SK-N-SH (cell line): ENCODE measurements at regions not wholly inside any gene's neighbourhood (a gene's known extent, or its start where the extent isn't known, plus 50 kb on each side); places are given as distances from the start of the nearest gene placed in this dataset.

Experiments
- CTCF ChIA-PET: fragments of 300-600, 350-600 bp; formaldehyde crosslinking; extraction: SDS; loops from one replicate; lab custom pipeline; 2021; lab: Yijun Ruan, JAX
- POLR2A ChIA-PET: fragments of 350-600 bp; sonication (Branson Sonifier 250); formaldehyde crosslinking; extraction: SDS; loops from one replicate; lab custom pipeline; 2020; ENCODE audit warnings: antibody characterized with exemption, inconsistent platforms; lab: Yijun Ruan, JAX
- DNase-seq: peaks from one replicate; pipeline ENCODE4 v3.0.0; 2012
- H2AFZ ChIP-seq: fragments of 200-600 bp; sonication (generic); 2 replicates; pipeline ENCODE4 v1.8.1; 2016; ENCODE audit warnings: antibody characterized with exemption, mild to moderate bottlenecking, low read depth
- H3F3A ChIP-seq: fragments of 200-600 bp; sonication (generic); replicated peaks from 2 replicates; pipeline ENCODE3; 2016; ENCODE audit warnings: antibody characterized with exemption, mild to moderate bottlenecking; ENCODE audit not compliant: insufficient read depth
- H3K27ac ChIP-seq, 2 experiments: fragments of 200-500 bp in 1 of 2; fragments of 200-600 bp in 1 of 2; sonication (Bioruptor generic) in 1 of 2; sonication (generic), shearing (Covaris generic) in 1 of 2; 2 replicates each; pipeline versions ENCODE4 v1.5.1 to v1.6.1; 2014 to 2016; ENCODE audit warnings: low read depth in 2 of 2, inconsistent platforms in 1 of 2, low read length in 1 of 2, mild to moderate bottlenecking in 1 of 2, mixed read lengths in 1 of 2
- H3K27me3 ChIP-seq: fragments of 200-600 bp; sonication (generic), shearing (Covaris generic); 2 replicates; pipeline ENCODE4 v1.6.1; 2016; ENCODE audit warnings: mixed run types; ENCODE audit not compliant: insufficient read depth
- H3K36me3 ChIP-seq, 2 experiments: fragments of 200-500 bp in 1 of 2; fragments of 200-600 bp in 1 of 2; sonication (Bioruptor generic) in 1 of 2; sonication (generic) in 1 of 2; replicated peaks in 1 of 2; 2 replicates each; pipeline versions ENCODE3 to v1.5.1; 2014 to 2016; ENCODE audit warnings: low read length in 1 of 2, mild to moderate bottlenecking in 1 of 2; ENCODE audit not compliant: insufficient read depth in 2 of 2, control insufficient read depth in 1 of 2
- H3K4me1 ChIP-seq, 2 experiments: fragments of 200-500 bp in 1 of 2; fragments of 200-600 bp in 1 of 2; sonication (Bioruptor generic) in 1 of 2; sonication (generic), shearing (Covaris generic) in 1 of 2; 2 replicates each; pipeline versions ENCODE4 v1.5.1 to v1.6.1; 2014 to 2016; ENCODE audit warnings: low read depth in 1 of 2, low read length in 1 of 2, mixed run types in 1 of 2; ENCODE audit not compliant: insufficient read depth in 2 of 2, control insufficient read depth in 1 of 2
- H3K4me2 ChIP-seq: fragments of 200-600 bp; sonication (generic), shearing (Covaris generic); 2 replicates; pipeline ENCODE4 v1.6.1; 2017; ENCODE audit warnings: mixed run types
- H3K4me3 ChIP-seq, 2 experiments: fragments of 200-500 bp in 1 of 2; fragments of 200-600 bp in 1 of 2; sonication (Bioruptor generic) in 1 of 2; sonication (generic), shearing (Covaris generic) in 1 of 2; 2 replicates each; pipeline versions ENCODE4 v1.5.1 to v1.8.1; 2014 to 2016; ENCODE audit warnings: low read depth in 2 of 2, inconsistent platforms in 1 of 2, low read length in 1 of 2, mild to moderate bottlenecking in 1 of 2, mixed read lengths in 1 of 2, moderate library complexity in 1 of 2
- H3K79me2 ChIP-seq: fragments of 200-600 bp; sonication (generic); 2 replicates; pipeline ENCODE4 v1.8.1; 2017; ENCODE audit warnings: mild to moderate bottlenecking; ENCODE audit not compliant: insufficient read depth
- H3K9ac ChIP-seq: fragments of 200-600 bp; sonication (generic); 2 replicates; pipeline ENCODE4 v1.6.1; 2017; ENCODE audit warnings: mixed run types
- H3K9me2 ChIP-seq: fragments of 200-600 bp; sonication (generic); 2 replicates; pipeline ENCODE4 v1.6.1; 2017; ENCODE audit warnings: mixed run types
- H3K9me3 ChIP-seq: fragments of 200-600 bp; sonication (generic); 2 replicates; pipeline ENCODE4 v1.6.1; 2017; ENCODE audit warnings: mixed run types, mild to moderate bottlenecking, moderate library complexity
- H4K20me1 ChIP-seq: fragments of 200-600 bp; sonication (generic); 2 replicates; pipeline ENCODE4 v1.6.1; 2017; ENCODE audit warnings: mild to moderate bottlenecking, mixed run types; ENCODE audit not compliant: insufficient read depth
- CTCF ChIP-seq: fragments of 200-600 bp; sonication (generic); IDR thresholded peaks from 2 replicates; pipeline ENCODE4 v1.6.1; 2017; ENCODE audit warnings: antibody characterized with exemption, mild to moderate bottlenecking, moderate library complexity
- EP300 ChIP-seq, 2 experiments: IDR thresholded peaks; 2 replicates each; pipeline versions ENCODE4 v1.4.0 to v1.6.1; 2012; ENCODE audit warnings: borderline replicate concordance in 1 of 2, low read depth in 1 of 2, low read length in 1 of 2
- EZH2phosphoT487 ChIP-seq: fragments of 200-600 bp; sonication (generic); IDR thresholded peaks from 2 replicates; pipeline ENCODE4 v1.6.1; 2017; ENCODE audit warnings: low read depth, mixed run types, mild to moderate bottlenecking, antibody characterized with exemption, moderate library complexity, borderline replicate concordance
- FOXJ3 ChIP-seq: sonication (generic); formaldehyde crosslinking; IDR thresholded peaks from 2 replicates; pipeline ENCODE4 v1.5.1; 2020; ENCODE audit warnings: mild to moderate bottlenecking, missing genetic modification reagents
- FOXM1 ChIP-seq: IDR thresholded peaks from 2 replicates; pipeline ENCODE4 v1.4.0; 2012; ENCODE audit warnings: low read depth, mild to moderate bottlenecking
- GATA2 ChIP-seq: sonication (generic); formaldehyde crosslinking; IDR thresholded peaks from 2 replicates; pipeline ENCODE4 v1.5.0; 2020; ENCODE audit warnings: mild to moderate bottlenecking, missing genetic modification reagents
- JUND ChIP-seq: IDR thresholded peaks from 2 replicates; pipeline ENCODE4 v1.4.0; 2012
- MAX ChIP-seq: IDR thresholded peaks from 2 replicates; pipeline ENCODE4 v1.4.0; 2012; ENCODE audit warnings: low read depth
- MEF2A ChIP-seq: IDR thresholded peaks from 2 replicates; pipeline ENCODE4 v1.4.0; 2012; ENCODE audit warnings: low read depth, borderline replicate concordance
- NFIC ChIP-seq: IDR thresholded peaks from 2 replicates; pipeline ENCODE4 v1.4.0; 2012; ENCODE audit warnings: borderline replicate concordance
- PBX3 ChIP-seq: IDR thresholded peaks from 2 replicates; pipeline ENCODE4; 2012
- POLR2AphosphoS5 ChIP-seq: IDR thresholded peaks from 2 replicates; pipeline ENCODE4 v1.6.1; 2012; ENCODE audit warnings: low read depth, low read length
- RAD21 ChIP-seq: IDR thresholded peaks from 2 replicates; pipeline ENCODE4 v1.6.1; 2012; ENCODE audit warnings: mild to moderate bottlenecking, low read length
- REST ChIP-seq: IDR thresholded peaks from 2 replicates; pipeline ENCODE4 v1.6.1; 2012; ENCODE audit warnings: mild to moderate bottlenecking, low read depth, low read length, moderate library complexity
- SIN3A ChIP-seq: IDR thresholded peaks from 2 replicates; pipeline ENCODE4 v1.6.1; 2012; ENCODE audit warnings: low read depth, mild to moderate bottlenecking, low read length, moderate library complexity, borderline replicate concordance
- SMC3 ChIP-seq: IDR thresholded peaks from 2 replicates; pipeline ENCODE4 v1.6.1; 2012; ENCODE audit warnings: low read depth, low read length, improper control_type of control experiment
- USF1 ChIP-seq: IDR thresholded peaks from 2 replicates; pipeline ENCODE4 v1.4.0; 2012; ENCODE audit warnings: low read depth, borderline replicate concordance
- USF2 ChIP-seq: fragments of 150-350 bp; IDR thresholded peaks from 2 replicates; pipeline ENCODE4 v1.6.1; 2017; ENCODE audit warnings: antibody characterized with exemption, low read length, low read depth, borderline replicate concordance
- WGBS: methylation state at CpG from one replicate; pipeline ENCODE4 v1.1.6; 2017; ENCODE audit warnings: low lambda C conversion rate; 5-methylcytosine and 5-hydroxymethylcytosine counted together

GRCh38 chr3:110314512-110315114 is 757.0 kb upstream of the NECTIN3 start (continued):
- peak; percentile 70 for TF ChIP-seq CTCF
- TF ChIP-seq RAD21 = peak; percentile 70
- no peak for TF ChIP-seq FOXJ3
- TF ChIP-seq SMC3 = peak; percentile 76
- TF ChIP-seq SIN3A = no peak
- no peak for TF ChIP-seq PBX3
- TF ChIP-seq POLR2AphosphoS5 = no peak

- ChIA-PET CTCF (interaction anchor here (1.6 kb wide), 1 partner anchor 762 kb away, joined by 5 read pairs; no protein-coding TSS in a partner anchor), POLR2A (no interaction called here)
- Histone ChIP-seq H3K9me3 (no peaks in the 10 kb centered on the region), H3K9me2 (no peaks in the 10 kb centered on the region), H3F3A (no peaks in the 10 kb centered on the region), H3K9ac (no peak overlapping the region), H3K4me3 (no peak overlapping the region), H3K27ac (no peak overlapping the region), H3K4me1 (peaks cover 0 to 14% of the 10 kb centered on the region in 2 experiments; a peak in 2 of 4 replicates), H3K4me2 (no peak overlapping the region), H3K79me2 (no peaks in the 10 kb centered on the region), H3K27me3 (no peaks in the 10 kb centered on the region), H3K36me3 (no peaks in the 10 kb centered on the region), H4K20me1 (no peaks in the 10 kb centered on the region), H2AFZ (no peak overlapping the region)
- no peak for DNase-seq
- WGBS = 88% methylated on average over 1 of the region's 1 CpG
- TF ChIP-seq FOXM1 (no peak), MEF2A (no peak), REST (no peak), USF2 (no peak), JUND (no peak), MAX (no peak), USF1 (no peak), NFIC (no peak), SMC3 (no peak), SIN3A (no peak), GATA2 (CRISPR knock-in tag) (no peak), CTCF (no peak), PBX3 (no peak), EP300 (IDR thresholded peaks at IDR 0.05; ENCODE audit: borderline replicate concordance in 1 of 2, low read depth in 1 of 2, low read length in 1 of 2) (no peak), POLR2AphosphoS5 (no peak), EZH2phosphoT487 (no peak)
These were observed 753.5 kb upstream of the NECTIN3 start for GRCh38 chr3:110318108-110318507.
